HEK293 (cell line): ENCODE measurements at regions not wholly inside any gene's neighbourhood (a gene's known extent, or its start where the extent isn't known, plus 50 kb on each side); places are given as distances from the start of the nearest gene placed in this dataset.

Experiments
- CTCF ChIP-seq: fragments of 450-650 bp; formaldehyde crosslinking; IDR thresholded peaks from 2 replicates; pipeline ENCODE4 v1.5.1; 2016; ENCODE audit warnings: missing biosample characterization, missing genetic modification characterization
- GFI1B ChIP-seq: fragments of 450-650 bp; formaldehyde crosslinking; IDR thresholded peaks from 2 replicates; pipeline ENCODE4 v1.5.1; 2016; ENCODE audit warnings: missing biosample characterization, missing genetic modification characterization
- PRDM1 ChIP-seq: fragments of 450-650 bp; formaldehyde crosslinking; IDR thresholded peaks from 2 replicates; pipeline ENCODE4; 2016; ENCODE audit warnings: missing biosample characterization, missing genetic modification characterization
- ZNF121 ChIP-seq: fragments of 450-650 bp; formaldehyde crosslinking; IDR thresholded peaks from 2 replicates; pipeline ENCODE4 v1.5.1; 2016; ENCODE audit warnings: missing biosample characterization, missing genetic modification characterization
- ZNF140 ChIP-seq: fragments of 450-650 bp; formaldehyde crosslinking; IDR thresholded peaks from 2 replicates; pipeline ENCODE4 v1.5.1; 2016; ENCODE audit warnings: missing biosample characterization, missing genetic modification characterization
- ZNF274 ChIP-seq, 2 experiments: fragments of 200-500 bp in 1 of 2; fragments of 450-650 bp in 1 of 2; sonication (Bioruptor generic) in 1 of 2; formaldehyde crosslinking in 1 of 2; IDR thresholded peaks; 2 replicates each; pipeline versions ENCODE4 v1.5.1 to v1.6.1; 2014 to 2016; ENCODE audit warnings: borderline replicate concordance in 1 of 2, inconsistent platforms in 1 of 2, low read length in 1 of 2, missing biosample characterization in 1 of 2, missing genetic modification characterization in 1 of 2
- ZNF449 ChIP-seq: fragments of 450-650 bp; formaldehyde crosslinking; IDR thresholded peaks from 2 replicates; pipeline ENCODE4 v1.5.1; 2017; ENCODE audit warnings: missing biosample characterization, mild to moderate bottlenecking, missing genetic modification characterization, moderate library complexity
- ZNF473 ChIP-seq: fragments of 450-650 bp; formaldehyde crosslinking; IDR thresholded peaks from 2 replicates; pipeline ENCODE4 v1.5.1; 2017; ENCODE audit warnings: missing biosample characterization, missing genetic modification characterization
- ZNF776 ChIP-seq: fragments of 450-650 bp; formaldehyde crosslinking; IDR thresholded peaks from 2 replicates; pipeline ENCODE4 v1.5.0; 2017; ENCODE audit warnings: missing biosample characterization, missing genetic modification characterization, borderline replicate concordance
- ZNF830 ChIP-seq: fragments of 450-650 bp; IDR thresholded peaks from 2 replicates; pipeline ENCODE4 v1.5.0; 2018; ENCODE audit warnings: missing biosample characterization, missing genetic modification characterization, low read depth, mild to moderate bottlenecking, moderate library complexity

GRCh38 chr6:95830859-95831557 is 184.8 kb upstream of the FUT9 start:
- TF ChIP-seq ZNF274 (IDR thresholded peaks at IDR 0.05; ENCODE audit: low read length) (no peak), ZNF274 (tag by site-specific recombination; IDR thresholded peaks at IDR 0.05; ENCODE audit: borderline replicate concordance) (no peak), ZNF830 (tag by site-specific recombination) (no peak), CTCF (no peak), ZNF121 (tag by site-specific recombination) (no peak), ZNF140 (no peak), ZNF449 (tag by site-specific recombination) (no peak), GFI1B (tag by site-specific recombination) (no peak), ZNF776 (tag by site-specific recombination) (no peak), ZNF473 (tag by site-specific recombination) (no peak), PRDM1 (tag by site-specific recombination) (no peak)
